HepG2 (cell line): ENCODE measurements at regions not wholly inside any gene's neighbourhood (a gene's known extent, or its start where the extent isn't known, plus 50 kb on each side); places are given as distances from the start of the nearest gene placed in this dataset.
A peak's percentile ranks its signal among the peaks of the same experiment; 100 is the strongest.

Source experiments
- ATAC-seq: fragments of 200-7000 bp; cut with Tn5 transposase; 3 replicates; pipeline ENCODE4 v1.9.1; 2020; ENCODE audit warnings: mild to moderate bottlenecking, moderate library complexity
- BruUV-seq: library from RNA; stranded (reverse); fragments of 400-500 nt; replicated peaks from 2 replicates; lab custom pipeline; 2021; lab: Mats Ljungman, UMichigan
- CTCF ChIA-PET: fragments of 300-600 bp; formaldehyde crosslinking; extraction: SDS; loops from one replicate; lab custom pipeline; 2021; ENCODE audit warnings: low total read pairs, inconsistent platforms, low intra/inter-chr PET ratio; lab: Yijun Ruan, JAX
- POLR2A ChIA-PET: fragments of 350-600 bp; sonication (Branson Sonifier 250); formaldehyde crosslinking; loops from one replicate; lab custom pipeline; 2020; ENCODE audit warnings: antibody characterized with exemption, inconsistent platforms; lab: Yijun Ruan, JAX
- DNase-seq: peaks from one replicate; pipeline ENCODE4 v3.0.0-alpha.2; 2015; ENCODE audit warnings: low spot score
- FAIRE-seq: peaks from 3 replicates; lab custom pipeline; 2011; peaks lifted over from hg19 to GRCh38; lab: Jason Lieb, UNC
- H2AFZ ChIP-seq: one replicate; pipeline ENCODE4 v1.6.1; 2011; ENCODE audit warnings: low read length, inconsistent platforms
- H3K27ac ChIP-seq: fragments of 300-600 bp; 3 replicates; pipeline ENCODE4 v1.8.0; 2011; ENCODE audit warnings: mixed run types, mild to moderate bottlenecking, mixed read lengths, low read length, inconsistent platforms; ENCODE audit not compliant: insufficient read depth; ENCODE audit errors: extremely low read length
- H3K27me3 ChIP-seq, 2 experiments: fragments of 200-600 bp in 1 of 2; 2 replicates in 1 of 2; 3 replicates in 1 of 2; pipeline versions ENCODE4 v1.6.0 to v1.8.0; 2011; ENCODE audit warnings: low read length in 2 of 2, mild to moderate bottlenecking in 2 of 2, moderate library complexity in 2 of 2, inconsistent platforms in 1 of 2; ENCODE audit not compliant: insufficient read depth in 2 of 2, control insufficient read depth in 1 of 2
- H3K36me3 ChIP-seq, 2 experiments: fragments of 200-600 bp in 1 of 2; replicated peaks in 1 of 2; 2 replicates in 1 of 2; 3 replicates in 1 of 2; pipeline versions ENCODE4 v1.5.1 to v1.8.0; 2011; ENCODE audit warnings: low read length in 2 of 2, inconsistent platforms in 1 of 2; ENCODE audit not compliant: insufficient read depth in 2 of 2, control insufficient read depth in 1 of 2
- H3K4me1 ChIP-seq: 2 replicates; pipeline ENCODE4 v1.5.1; 2012; ENCODE audit warnings: low read length, inconsistent platforms; ENCODE audit not compliant: insufficient read depth
- H3K4me2 ChIP-seq: 2 replicates; pipeline ENCODE4 v1.6.0; 2011; ENCODE audit warnings: low read depth, low read length, inconsistent platforms
- H3K4me3 ChIP-seq, 3 experiments: fragments of 200-600 bp in 1 of 3; sonication (generic), shearing (Covaris generic) in 1 of 3; replicated peaks in 1 of 3; 2 replicates each; pipeline ENCODE4 v1.5.1; 2011 to 2016; ENCODE audit warnings: low read length in 3 of 3, inconsistent platforms in 2 of 3, low read depth in 2 of 3, mild to moderate bottlenecking in 2 of 3, control low read depth in 1 of 3, mixed read lengths in 1 of 3; ENCODE audit not compliant: insufficient read depth in 1 of 3
- H3K79me2 ChIP-seq: one replicate; pipeline ENCODE4 v1.6.1; 2011; ENCODE audit warnings: low read length, inconsistent platforms; ENCODE audit not compliant: insufficient read depth
- H3K9ac ChIP-seq: 2 replicates; pipeline ENCODE4 v1.6.0; 2011; ENCODE audit warnings: mild to moderate bottlenecking, low read depth, low read length, inconsistent platforms; ENCODE audit not compliant: insufficient read depth
- H3K9me3 ChIP-seq: 2 replicates; pipeline ENCODE4 v1.5.1; 2012; ENCODE audit warnings: mild to moderate bottlenecking, low read length
- H4K20me1 ChIP-seq: 2 replicates; pipeline ENCODE4 v1.6.0; 2011; ENCODE audit warnings: inconsistent platforms, mild to moderate bottlenecking, low read length, moderate library complexity; ENCODE audit not compliant: insufficient read depth
- DNMT3B ChIP-seq: conservative IDR thresholded peaks from 2 replicates; pipeline ENCODE4 v1.6.1; 2016; ENCODE audit warnings: missing biosample characterization, control low read depth
- EP300 ChIP-seq, 3 experiments: sonication (generic) in 1 of 3; formaldehyde crosslinking in 1 of 3; IDR thresholded peaks; 2 replicates each; pipeline versions ENCODE4 v1.5.1 to v1.6.1; 2011 to 2020; ENCODE audit warnings: low read depth in 2 of 3, low read length in 2 of 3, borderline replicate concordance in 1 of 3, improper control_type of control experiment in 1 of 3, mild to moderate bottlenecking in 1 of 3, missing genetic modification reagents in 1 of 3, moderate library complexity in 1 of 3
- NCOA2 ChIP-seq: sonication (generic); formaldehyde crosslinking; IDR thresholded peaks from 2 replicates; pipeline ENCODE4 v1.8.0; 2022; ENCODE audit warnings: inconsistent platforms
- NONO ChIP-seq, 2 experiments: fragments of 450-650 bp in 1 of 2; sonication (generic) in 1 of 2; formaldehyde crosslinking in 1 of 2; IDR thresholded peaks in 1 of 2; conservative IDR thresholded peaks in 1 of 2; 2 replicates each; pipeline versions ENCODE4 v1.6.1 to v1.8.0; 2017 to 2022; ENCODE audit warnings: mild to moderate bottlenecking in 1 of 2, missing genetic modification reagents in 1 of 2, moderate library complexity in 1 of 2
- NR2F6 ChIP-seq, 2 experiments: IDR thresholded peaks; 2 replicates each; pipeline ENCODE4 v1.6.1; 2016; ENCODE audit warnings: antibody characterized with exemption in 1 of 2, mild to moderate bottlenecking in 1 of 2
- POGZ ChIP-seq: sonication (generic); formaldehyde crosslinking; IDR thresholded peaks from 2 replicates; pipeline ENCODE4 v1.4.0; 2020; ENCODE audit warnings: mild to moderate bottlenecking, missing genetic modification reagents
- PRPF4 ChIP-seq: fragments of 200-400 bp; formaldehyde crosslinking; IDR thresholded peaks from 2 replicates; pipeline ENCODE4 v1.6.1; 2016; ENCODE audit warnings: low read length, low read depth; ENCODE audit not compliant: poor library complexity, severe bottlenecking
- SETDB1 ChIP-seq: sonication (generic); formaldehyde crosslinking; IDR thresholded peaks from 2 replicates; pipeline ENCODE4 v1.5.1; 2020; ENCODE audit warnings: missing genetic modification reagents, mild to moderate bottlenecking, borderline replicate concordance
- SMARCC2 ChIP-seq: fragments of 450-650 bp; IDR thresholded peaks from 2 replicates; pipeline ENCODE4 v1.6.1; 2017; ENCODE audit warnings: antibody characterized with exemption, mild to moderate bottlenecking
- SYNCRIP ChIP-seq: fragments of 200-400 bp; formaldehyde crosslinking; IDR thresholded peaks from 2 replicates; pipeline ENCODE4 v1.6.1; 2018; ENCODE audit warnings: mild to moderate bottlenecking, low read depth, low read length; ENCODE audit not compliant: insufficient read depth
- ZFP36L1 ChIP-seq: sonication (generic); formaldehyde crosslinking; IDR thresholded peaks from 2 replicates; pipeline ENCODE4 v1.8.0; 2022; ENCODE audit warnings: mild to moderate bottlenecking, missing genetic modification reagents, moderate library complexity
- ZFX ChIP-seq: sonication (generic); formaldehyde crosslinking; IDR thresholded peaks from 2 replicates; pipeline ENCODE4 v1.4.0; 2020; ENCODE audit warnings: mild to moderate bottlenecking, low read depth, missing genetic modification reagents, moderate library complexity
- ZNF180 ChIP-seq: sonication (generic); formaldehyde crosslinking; IDR thresholded peaks from 2 replicates; pipeline ENCODE4 v1.4.0; 2020; ENCODE audit warnings: low read depth, missing genetic modification reagents, borderline replicate concordance
- ZNF44 ChIP-seq: sonication (generic); formaldehyde crosslinking; IDR thresholded peaks from 2 replicates; pipeline ENCODE4 v1.5.1; 2020; ENCODE audit warnings: mild to moderate bottlenecking, missing genetic modification reagents
- ZNF776 ChIP-seq: sonication (generic); formaldehyde crosslinking; IDR thresholded peaks from 2 replicates; pipeline ENCODE4 v1.4.0; 2020; ENCODE audit warnings: mild to moderate bottlenecking, missing genetic modification reagents
- WGBS: methylation state at CpG from one replicate; pipeline ENCODE4 v1.1.6; 2017; ENCODE audit warnings: low lambda C conversion rate; 5-methylcytosine and 5-hydroxymethylcytosine counted together
- in situ Hi-C: cut with HindIII; loops from 2 replicates; pipeline ENCODE4 v1.10.0; 2017; ENCODE audit warnings: low pct_unique_long_range_greater_than_20kb; ENCODE audit not compliant: extremely low pct_ligation_motif_present
- intact Hi-C: fragments of 100-400 bp; cut with micrococcal nuclease; formaldehyde crosslinking; loops from one replicate; pipeline ENCODE4 v1.10.0; 2022; ENCODE audit not compliant: unreplicated experiment
- TF ChIP-seq, protein P1 (sequence below): sonication (generic); formaldehyde crosslinking; IDR thresholded peaks from 2 replicates; pipeline ENCODE4 v1.5.0; 2020; ENCODE audit warnings: missing genetic modification reagents

- no peak for TF ChIP-seq NONO (IDR thresholded peaks at IDR 0.05)
- 0 out of 2 replicates have a peak, but pooled peaks have one; percentile 28 for TF ChIP-seq NONO (CRISPR knock-in tag; conservative IDR thresholded peaks at IDR 0.05)
- TF ChIP-seq NR2F6 (IDR thresholded peaks at IDR 0.05): no peak
- no peak for TF ChIP-seq NR2F6 (CRISPR knock-in tag; IDR thresholded peaks at IDR 0.05)
- TF ChIP-seq, protein P1, sequence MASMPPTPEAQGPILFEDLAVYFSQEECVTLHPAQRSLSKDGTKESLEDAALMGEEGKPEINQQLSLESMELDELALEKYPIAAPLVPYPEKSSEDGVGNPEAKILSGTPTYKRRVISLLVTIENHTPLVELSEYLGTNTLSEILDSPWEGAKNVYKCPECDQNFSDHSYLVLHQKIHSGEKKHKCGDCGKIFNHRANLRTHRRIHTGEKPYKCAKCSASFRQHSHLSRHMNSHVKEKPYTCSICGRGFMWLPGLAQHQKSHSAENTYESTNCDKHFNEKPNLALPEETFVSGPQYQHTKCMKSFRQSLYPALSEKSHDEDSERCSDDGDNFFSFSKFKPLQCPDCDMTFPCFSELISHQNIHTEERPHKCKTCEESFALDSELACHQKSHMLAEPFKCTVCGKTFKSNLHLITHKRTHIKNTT (CRISPR knock-in tag): no peak
- TF ChIP-seq EP300 (IDR thresholded peaks at IDR 0.05; ENCODE audit: low read depth in 2 of 2, low read length in 2 of 2): no peak
- TF ChIP-seq EP300 (CRISPR knock-in tag; IDR thresholded peaks at IDR 0.05; ENCODE audit: borderline replicate concordance): no peak
- no peak for TF ChIP-seq NCOA2
- no peak for TF ChIP-seq SMARCC2
- no peak for TF ChIP-seq DNMT3B (CRISPR knock-in tag)
- no peak for TF ChIP-seq SETDB1 (CRISPR knock-in tag)
- TF ChIP-seq, all 625 proteins: peak for 6
Measured at GRCh38 chr9:129561594-129562281, 59.2 kb downstream of the C9orf50 start (continued).

DNA sequence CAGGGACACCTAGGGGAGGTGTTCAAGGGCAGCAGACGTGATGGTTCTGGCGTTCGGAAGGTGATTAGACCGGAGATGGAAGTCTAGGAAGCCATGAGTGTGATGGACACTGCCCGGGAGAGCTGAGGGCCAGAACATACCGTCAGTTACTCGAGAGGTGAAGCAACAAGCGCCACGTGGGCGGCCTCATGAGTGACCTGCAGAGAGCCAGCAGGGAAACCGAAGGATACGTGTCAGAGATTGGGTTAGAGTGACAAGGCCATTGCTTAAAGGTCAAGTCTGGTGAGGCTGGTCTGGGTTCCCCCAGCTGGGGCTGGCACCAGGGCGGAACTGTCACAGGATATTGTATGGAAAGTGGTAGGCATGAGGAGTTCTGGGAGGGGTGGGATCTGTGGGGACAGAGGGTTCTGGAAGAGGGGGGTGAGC lies 60.0 kb downstream of the C9orf50 start:
- intact Hi-C loops: no loop called here
- FAIRE-seq: no peak
- no peak for TF ChIP-seq ZNF180 (CRISPR knock-in tag)
- TF ChIP-seq POGZ: 0 out of 2 replicates have a peak, but pooled peaks have one; percentile 37
- peak; percentile 50 for TF ChIP-seq PRPF4
- TF ChIP-seq SYNCRIP: no peak
- TF ChIP-seq ZNF44 (CRISPR knock-in tag): no peak
- TF ChIP-seq ZNF776 (CRISPR knock-in tag): no peak
- no peak for TF ChIP-seq ZFP36L1 (CRISPR knock-in tag)
- TF ChIP-seq ZFX (CRISPR knock-in tag): peak; percentile 25; the same call in 1 of the 2 replicates

More for the DNA sequence above, 60.0 kb downstream of the C9orf50 start:
- H3K79me2 ChIP-seq: no peaks in the 10 kb centered on the region
- ChIA-PET CTCF (no interaction called here), POLR2A (interaction anchor here (0.8 to 5.6 kb wide), 8 partner anchors 8 to 421 kb away, joined by 3 to 136 read pairs (median 14); partner anchors contain the start of gene IER5L)
- ATAC-seq (no peak), DNase-seq (peak; percentile 35)
- no peaks in the 10 kb centered on the region for H3K9me3 ChIP-seq
- no peak overlapping the region for H3K4me3 ChIP-seq
- peaks cover 84% of the 10 kb centered on the region for H3K4me1 ChIP-seq
- H3K36me3 ChIP-seq: no peaks in the 10 kb centered on the region; a peak in 1 of 5 replicates
- H3K9ac ChIP-seq: 0 out of 2 replicates have a peak overlapping the region, but pooled peaks have one; percentile 36
- BruUV-seq: no TSS peak
- 66% methylated on average over 13 of the region's 13 CpGs for WGBS
- no peaks in the 10 kb centered on the region for H3K27me3 ChIP-seq
- H3K27ac ChIP-seq: peak overlapping the region; percentile 48
- no peaks in the 10 kb centered on the region for H4K20me1 ChIP-seq
- H3K4me2 ChIP-seq: peak overlapping the region; percentile 24; the same call in 1 of the 2 replicates
- in situ Hi-C loops: no loop called here
- H2AFZ ChIP-seq: no peak overlapping the region
